SK-N-MC (cell line): ENCODE measurements at regions not wholly inside any gene's neighbourhood (a gene's known extent, or its start where the extent isn't known, plus 50 kb on each side); places are given as distances from the start of the nearest gene placed in this dataset.

Experiments used
- EZH2 ChIP-seq: fragments of 200-600 bp; sonication (generic); IDR thresholded peaks from one replicate; pipeline ENCODE4 v1.6.1; 2017; ENCODE audit warnings: antibody characterized with exemption
- FOXP2 ChIP-seq: optimal IDR thresholded peaks from 2 replicates; pipeline ENCODE3; 2011; ENCODE audit warnings: mild to moderate bottlenecking, moderate library complexity; ENCODE audit not compliant: insufficient read depth; ENCODE audit errors: extremely low read length, control extremely low read depth
- POLR2AphosphoS5 ChIP-seq: IDR thresholded peaks from 2 replicates; pipeline ENCODE4 v1.6.1; 2012; ENCODE audit warnings: mild to moderate bottlenecking, low read depth, low read length, borderline replicate concordance

DNA sequence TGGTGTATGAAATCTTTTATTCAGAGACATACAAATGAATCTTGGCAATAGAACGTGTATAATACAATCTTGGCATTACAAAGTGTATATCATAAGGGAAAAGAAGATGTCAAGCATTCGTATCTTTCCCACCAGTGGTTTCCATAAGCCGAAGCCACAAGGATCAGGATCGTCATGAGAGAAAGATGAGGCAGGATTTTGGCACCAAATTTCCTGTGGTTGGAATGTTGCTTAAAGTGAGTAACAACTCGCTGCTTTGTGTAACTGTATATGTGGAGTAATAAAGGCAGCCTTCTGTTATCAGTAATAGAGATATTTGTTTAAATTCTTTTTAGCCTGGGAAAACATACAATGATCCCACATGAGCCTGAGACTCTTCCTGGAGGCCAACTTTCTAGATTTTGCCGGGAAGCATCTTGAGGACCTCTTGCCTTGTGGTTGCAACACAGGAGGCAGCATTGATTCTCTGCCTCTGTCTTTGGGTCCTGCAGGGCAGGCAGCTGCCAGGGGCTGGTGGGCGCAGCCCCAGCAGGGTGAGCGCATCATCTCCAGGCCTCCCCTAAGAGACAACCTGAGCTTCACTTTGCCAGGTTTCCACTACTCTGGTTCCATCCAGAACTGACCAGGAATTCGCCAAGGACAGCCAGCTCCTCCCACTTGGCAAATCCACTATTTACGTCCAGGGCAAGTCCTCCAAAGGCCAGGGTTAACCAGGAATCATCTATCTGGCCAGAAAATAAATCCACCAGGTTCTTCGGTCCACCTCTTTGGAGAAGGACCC is 230.9 kb upstream of the SULF2 start:
- TF ChIP-seq EZH2, result no peak
- no peak for TF ChIP-seq POLR2AphosphoS5
- no peak for TF ChIP-seq FOXP2
